ENCODE measurements at regions not wholly inside any gene's neighbourhood (a gene's known extent, or its start where the extent isn't known, plus 50 kb on each side); places are given as distances from the start of the nearest gene placed in this dataset.
"Not testable (repeated sequence)": the region's sequence is repeated elsewhere in the genome, so short reads cannot be mapped to it uniquely, and the experiment has no call there.

DNA sequence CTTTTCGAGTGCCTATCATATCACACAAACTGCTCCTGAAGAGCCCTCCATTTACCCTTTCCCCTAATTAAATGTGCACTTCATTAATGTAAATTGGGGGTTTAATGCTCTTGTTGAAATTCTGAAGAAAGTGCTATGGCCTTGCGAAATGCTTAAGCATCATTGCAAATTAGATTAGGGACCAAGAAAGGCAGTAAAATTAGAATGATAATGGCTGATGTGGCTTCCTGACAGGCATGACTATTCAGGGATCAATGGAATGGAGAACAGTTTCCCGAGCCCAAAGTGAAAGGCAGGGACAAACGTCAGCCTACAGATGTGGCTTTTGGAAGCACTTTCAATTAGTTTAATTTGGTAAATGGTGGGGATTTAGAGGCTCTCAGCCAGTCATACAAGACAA, 120.1 kb downstream of the NKX6-1 start:
- no peak for DNase-seq

DNA sequence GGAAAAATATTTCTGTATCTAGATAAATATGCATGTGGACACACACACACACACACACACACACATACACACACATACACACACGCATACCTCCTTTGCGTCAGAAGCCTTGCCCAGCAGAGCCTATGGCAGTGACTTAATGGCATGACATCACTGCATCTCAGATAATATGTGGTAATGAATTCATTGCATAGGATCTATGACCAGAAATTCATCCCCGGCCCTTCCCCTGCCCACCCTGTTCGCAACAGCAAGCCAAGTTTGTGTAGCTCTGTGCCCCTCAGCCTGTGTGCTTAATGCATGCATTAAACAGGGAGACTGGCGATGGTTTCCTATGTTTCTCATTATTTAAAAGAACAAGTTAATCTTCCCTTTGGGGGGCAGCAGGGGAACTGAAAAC, 120.7 kb downstream of the NKX6-1 start:
- DNase-seq: no peak

DNA sequence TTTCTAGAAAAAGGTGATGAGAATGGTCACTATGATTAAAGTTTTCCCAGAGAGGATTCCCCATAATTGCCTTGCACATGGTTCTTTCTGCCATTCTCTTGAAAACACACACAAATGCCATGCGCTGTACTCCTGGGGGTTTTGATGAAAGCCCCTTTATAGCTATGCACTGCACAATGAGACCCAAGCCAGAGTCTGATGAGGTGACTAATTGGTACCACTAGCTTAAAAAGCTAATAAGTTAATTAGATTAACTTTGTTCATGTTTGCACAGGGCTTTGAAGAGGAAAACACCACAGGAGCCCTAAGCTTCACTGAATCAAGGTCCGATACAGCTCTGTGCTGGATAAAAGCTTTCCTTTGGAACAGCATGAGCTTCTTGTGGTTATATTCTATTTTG, 132.2 kb downstream of the NKX6-1 start:
- no peak for DNase-seq

DNA sequence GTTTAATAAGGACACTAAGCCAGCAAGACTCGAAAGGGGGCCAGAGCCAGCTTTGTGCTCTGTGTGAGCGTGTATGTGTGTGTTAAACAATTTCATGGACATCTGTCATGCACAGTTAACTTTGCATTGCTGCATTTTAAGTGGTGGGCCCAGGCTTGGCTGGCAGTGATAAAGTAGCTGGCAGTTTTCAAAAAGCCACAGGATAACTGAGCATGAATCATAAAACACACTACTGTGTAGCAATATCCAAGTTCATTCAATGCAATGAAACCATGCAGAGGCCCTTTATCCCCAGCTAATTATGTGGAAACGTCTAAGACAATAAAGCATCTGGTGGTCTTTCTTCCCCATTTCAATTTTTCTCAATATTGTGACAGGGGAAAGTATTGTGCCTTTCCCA, 132.9 kb downstream of the NKX6-1 start:
- DNase-seq: no peak

DNA sequence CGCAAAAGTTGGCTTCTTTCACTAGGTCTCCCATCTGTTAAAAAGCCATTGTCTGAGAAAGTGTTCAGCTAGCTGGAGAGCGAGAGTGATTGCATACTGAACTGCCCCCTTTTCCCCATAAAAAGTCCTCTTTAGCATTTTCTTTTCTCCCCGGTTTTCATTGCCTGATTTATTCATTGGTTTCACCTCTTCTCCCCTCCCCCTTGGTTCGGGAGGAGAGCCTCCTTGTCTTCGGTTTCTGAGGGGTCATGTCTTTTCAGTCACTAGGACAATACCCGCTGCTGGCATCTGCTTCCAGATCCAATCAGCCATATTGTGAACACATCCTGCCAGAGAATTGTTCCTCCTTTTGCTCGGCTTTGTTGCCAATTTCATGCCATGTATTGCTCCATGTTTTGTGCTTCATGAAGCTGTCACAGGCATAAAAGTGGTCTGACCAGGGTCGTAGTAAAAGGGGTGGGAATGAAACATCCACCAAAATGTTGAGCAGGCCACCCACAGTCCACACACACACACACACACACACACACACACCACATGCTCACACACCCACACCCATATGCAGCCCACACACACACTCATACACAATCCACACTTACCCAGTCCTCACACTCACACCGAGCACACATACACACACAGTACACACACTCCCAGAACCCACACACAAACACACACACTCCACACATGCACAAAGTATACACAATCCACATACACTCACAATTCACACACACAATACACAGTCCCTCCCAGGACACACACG, 136.0 kb downstream of the NKX6-1 start:
- no peak for DNase-seq

DNA sequence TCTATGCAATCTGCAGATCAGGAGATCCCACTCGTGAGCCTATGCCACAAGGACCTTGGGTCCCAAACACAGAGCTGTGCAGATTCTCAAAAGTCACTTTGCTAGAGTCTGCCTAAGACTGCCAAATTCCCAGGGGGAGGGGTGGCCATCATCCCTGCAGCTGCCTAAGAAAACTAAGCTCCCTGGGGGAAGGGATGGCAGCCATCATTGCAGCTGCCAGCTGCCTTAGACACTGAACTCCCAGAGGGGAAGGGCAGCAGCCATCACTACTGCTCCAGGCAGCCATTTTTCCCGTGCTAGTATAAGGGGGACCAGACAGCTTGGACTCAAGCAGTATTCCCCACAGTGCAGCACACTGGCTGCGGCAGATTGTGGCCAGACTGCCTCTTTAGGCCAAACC, 156.9 kb downstream of the NKX6-1 start:
- DNase-seq: no peak

DNA sequence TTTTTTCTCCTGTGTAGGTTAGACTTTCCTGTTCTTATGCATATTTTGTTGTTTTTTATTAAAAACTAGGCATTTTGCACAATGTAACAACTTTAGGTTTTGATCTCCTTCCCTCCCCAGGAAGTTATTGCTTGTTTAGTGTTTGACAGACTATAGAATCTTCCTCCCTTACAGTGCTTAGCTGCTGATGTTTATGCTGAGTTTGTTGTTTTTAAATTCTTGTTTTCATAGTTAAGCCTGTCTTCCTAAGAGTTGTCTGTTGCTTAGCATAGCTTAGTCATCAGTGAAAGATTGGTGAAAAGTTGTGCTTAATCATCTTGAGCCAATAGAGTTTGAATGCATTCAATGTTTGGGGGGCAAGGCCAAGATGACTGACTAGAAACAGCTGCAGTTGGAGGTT, 157.5 kb downstream of the NKX6-1 start:
- DNase-seq: no peak

DNA sequence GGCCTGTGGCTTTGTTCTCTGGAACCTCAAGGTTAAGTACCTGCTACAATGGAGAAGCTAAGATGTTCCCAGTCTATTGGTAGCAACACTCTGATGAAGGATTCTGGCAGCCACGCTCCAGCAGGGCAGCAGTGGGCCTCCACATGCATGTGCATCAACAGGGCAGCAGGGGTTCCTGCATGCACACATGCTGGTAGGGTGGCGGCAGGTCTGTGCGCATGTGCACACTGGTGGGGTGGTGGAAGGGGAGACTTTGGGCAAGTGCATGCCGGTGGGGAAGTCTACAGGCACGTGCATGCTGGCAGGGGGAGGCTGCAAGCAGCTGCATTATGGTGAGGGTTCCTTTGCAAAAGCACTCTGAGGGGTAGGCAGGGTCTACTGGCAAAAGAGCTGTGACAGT, 160.7 kb downstream of the NKX6-1 start:
- DNase-seq: no peak

DNA sequence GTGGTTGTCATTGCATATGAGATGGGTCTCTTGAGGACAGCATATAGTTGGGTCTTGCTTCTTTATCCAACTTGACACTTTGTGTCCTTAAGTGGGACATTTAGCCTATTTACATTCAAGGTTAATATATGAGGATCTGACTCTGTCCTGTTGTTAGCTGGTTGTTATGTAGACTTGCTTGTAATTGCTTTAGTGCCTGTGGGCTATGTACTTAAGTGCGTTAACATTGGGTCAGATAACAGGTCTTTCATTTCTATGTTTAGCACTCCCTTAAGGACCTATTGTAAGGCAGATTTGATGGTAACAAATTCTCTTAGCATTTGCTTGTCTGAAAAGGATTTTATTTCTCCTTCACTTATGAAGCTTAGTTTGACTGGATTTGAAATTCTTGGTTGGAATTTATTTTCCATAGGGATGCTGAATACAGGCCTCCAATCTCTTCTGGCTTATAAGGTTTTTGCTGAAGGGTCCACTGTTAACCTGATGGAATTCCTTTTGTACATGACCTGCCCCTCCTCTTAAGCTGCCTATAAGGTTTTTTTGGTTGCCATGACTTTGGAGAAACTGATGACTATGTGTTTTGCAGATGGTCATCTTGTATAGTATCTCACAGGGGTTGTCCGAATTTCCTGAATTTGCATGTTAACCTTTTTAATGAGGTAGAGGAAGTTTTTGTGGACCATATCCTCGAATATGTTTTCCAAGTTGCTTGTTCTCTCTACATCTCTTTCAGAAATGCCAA, 162.0 kb downstream of the NKX6-1 start:
- no peak for DNase-seq

DNA sequence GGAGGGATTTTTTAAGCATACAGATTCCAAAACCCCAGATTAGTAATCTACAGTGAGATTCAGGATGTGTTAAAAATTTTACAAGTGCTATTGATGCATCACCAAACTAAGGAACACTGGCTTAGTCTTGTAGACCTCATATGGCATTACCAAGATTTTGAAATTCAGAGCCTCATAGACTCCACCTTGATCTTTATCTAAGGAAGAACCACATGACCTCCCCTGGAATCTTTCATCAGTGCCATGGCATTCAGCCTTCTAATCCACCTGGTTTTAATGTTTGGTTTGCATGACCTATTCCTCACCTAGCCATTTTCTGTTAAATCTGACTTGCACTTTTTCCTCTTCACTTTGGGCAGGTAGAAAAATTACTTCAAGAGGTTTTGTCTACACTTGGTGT, 171.6 kb downstream of the NKX6-1 start:
- no peak for DNase-seq

DNA sequence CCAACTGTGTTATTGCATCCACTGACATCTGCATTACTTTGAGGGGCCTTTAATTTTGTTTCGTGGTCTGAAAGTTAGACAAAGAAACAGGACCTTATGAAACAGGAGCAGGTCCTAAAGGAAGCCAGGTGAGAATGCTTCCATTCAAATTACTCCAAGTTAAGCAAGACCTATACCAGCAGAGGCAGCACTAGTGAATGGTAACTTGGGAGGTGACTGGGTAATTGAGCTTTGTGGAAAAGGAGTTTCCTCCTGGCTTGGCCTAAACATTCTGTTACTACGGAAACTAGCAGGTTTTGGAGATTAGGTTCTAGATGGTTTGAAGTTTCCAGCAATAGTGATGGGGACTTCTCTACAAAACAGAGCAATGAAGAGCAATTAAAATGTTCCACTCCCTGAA, 173.5 kb downstream of the NKX6-1 start:
- no peak for DNase-seq

DNA sequence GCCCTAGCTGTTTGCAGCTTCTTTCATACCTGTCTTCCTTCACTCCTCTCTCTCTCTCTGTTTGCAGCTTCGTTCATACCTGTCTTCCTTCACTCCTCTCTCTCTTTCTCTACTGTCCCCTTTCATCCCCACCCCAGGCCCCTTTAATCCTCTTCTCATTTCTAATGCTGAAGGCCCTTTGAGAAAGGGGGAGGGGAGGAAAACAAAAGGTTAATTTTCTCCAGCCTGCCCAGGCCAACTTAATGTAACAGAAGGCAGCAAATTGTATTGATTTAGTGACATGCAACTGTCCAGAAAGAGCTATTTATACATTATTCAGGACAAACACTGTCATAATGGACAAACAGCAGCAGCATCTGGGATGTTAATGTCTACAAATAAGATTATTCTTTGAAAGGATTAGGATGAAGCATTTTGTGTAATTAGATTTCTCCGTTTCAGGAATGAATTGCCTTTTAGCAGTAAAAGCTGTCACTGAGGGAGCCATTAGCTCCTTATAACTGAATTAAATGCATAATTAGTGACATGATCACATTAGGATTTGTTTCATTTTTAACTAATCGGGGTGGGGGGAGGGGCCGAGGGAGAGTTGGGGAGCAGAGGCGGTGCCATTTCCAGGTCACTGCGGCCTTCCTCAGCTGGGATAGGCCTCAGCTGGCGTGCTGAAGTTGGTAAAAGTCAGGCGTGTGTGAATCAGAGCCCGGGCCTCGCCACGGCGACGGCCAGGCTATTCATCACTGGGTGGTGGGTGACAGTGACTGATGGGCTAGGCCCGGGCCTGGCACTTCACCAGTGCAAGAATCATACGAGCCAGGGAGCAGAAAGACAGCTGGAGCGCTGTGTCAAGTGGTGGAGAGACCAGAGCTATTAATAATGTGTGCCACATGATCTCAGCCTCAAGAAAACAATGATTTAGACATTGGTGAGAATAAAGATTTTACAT, 174.5 kb downstream of the NKX6-1 start:
- DNase-seq: no peak

DNA sequence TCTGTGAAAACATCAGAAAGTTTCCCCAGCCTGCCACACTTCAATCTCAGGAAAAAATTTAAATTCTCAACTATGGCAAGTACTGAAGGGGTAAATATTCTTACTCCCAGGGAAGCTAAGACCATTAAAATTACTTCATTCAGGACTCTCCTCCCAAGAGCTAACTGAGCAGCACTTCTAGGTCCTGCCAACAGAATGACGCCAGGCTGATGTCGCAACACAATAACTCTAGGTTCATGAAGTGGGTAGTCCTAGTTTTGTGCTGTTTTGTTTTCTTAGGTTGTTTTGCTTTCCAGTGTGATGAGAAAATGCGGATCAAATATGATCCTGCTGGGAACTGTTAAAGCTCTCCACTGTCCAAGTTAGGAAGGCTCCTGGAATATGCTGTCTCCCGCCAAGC, 180.0 kb downstream of the NKX6-1 start:
- DNase-seq: no peak

DNA sequence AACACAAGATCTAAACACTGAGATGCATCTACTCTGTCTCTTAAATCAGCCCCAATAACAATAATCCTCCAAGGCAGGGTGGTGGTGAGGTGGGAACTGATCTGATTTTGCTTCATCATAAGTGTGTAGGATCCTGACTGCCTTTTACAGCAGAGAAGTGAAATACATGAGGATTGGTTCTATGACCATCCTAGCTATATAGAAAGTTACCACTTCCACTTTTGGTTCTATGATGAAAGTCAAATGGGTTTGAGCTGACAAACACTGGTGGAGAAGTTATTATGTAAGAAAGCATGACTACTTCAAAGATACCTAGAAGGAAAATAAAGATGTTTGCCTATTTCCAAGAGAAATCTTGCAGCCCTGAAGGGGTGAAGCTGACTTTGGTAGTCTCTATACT, 181.6 kb downstream of the NKX6-1 start:
- DNase-seq: no peak

DNA sequence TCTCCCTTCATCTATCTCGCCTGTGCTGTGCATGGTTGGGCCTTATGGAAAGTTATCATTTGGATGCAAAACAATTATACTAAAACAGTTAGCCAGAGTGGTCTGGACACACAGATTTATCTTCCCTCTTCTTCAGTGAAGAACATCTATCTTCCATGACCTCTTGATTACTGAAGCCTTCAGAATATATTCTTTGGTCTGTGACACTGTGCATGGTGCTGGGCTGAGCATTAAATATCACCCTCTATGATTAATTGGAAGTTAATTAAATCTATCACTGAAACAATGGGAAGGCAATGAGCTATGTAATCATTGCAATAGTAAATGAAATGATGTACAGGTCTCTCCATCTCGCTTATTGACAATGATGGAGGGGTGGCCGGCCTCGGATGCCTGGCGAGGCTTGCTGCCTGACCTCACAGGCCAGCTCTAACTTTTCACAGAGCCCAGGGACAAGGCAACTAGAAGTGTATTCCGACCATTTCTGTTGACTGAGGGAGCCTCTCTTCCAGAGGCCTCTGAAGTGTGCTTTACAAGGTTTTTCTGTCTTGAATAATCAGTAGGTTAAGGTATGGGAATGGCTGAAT, 186.6 kb downstream of the NKX6-1 start:
- DNase-seq: no peak

DNA sequence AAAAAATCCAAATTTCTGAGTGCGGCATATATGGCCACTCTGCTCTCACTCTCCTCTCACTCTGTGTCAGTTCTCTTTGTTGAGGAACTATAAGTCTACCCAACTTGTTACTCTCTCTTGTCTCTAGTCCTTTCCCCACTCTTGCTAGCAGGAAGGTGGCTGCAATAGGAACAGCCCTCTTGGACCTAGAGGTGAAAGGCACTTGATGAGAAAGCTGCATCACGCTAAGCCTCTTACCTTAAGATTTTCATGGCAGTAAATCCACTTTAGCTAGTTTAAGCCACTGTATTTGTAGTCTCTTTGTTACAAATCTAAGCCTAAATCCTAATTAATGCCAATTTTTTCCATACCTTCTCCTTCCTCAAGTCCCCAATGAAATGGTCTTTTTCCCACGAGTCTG, 189.9 kb downstream of the NKX6-1 start:
- no peak for DNase-seq

DNA sequence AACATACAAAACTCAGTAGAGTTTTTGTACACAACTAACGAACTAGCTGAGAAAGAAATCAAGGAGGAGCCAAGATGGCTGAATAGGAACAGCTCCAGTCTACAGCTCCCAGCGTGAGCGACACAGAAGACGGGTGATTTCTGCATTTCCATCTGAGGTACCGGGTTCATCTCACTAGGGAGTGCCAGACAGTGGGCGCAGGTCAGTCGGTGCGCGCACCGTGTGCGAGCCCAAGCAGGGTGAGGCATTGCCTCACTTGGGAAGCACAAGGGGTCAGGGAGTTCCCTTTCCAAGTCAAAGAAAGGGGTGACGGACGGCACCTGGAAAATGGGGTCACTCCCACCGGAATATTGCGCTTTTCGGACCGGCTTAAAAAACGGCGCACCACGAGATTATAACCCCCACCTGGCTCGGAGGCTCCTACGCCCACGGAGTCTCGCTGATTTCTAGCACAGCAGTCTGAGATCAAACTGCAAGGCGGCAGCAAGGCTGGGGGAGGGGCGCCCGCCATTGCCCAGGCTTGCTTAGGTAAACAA, 200.3 kb downstream of the NKX6-1 start:
- DNase-seq: not testable (repeated sequence)

DNA sequence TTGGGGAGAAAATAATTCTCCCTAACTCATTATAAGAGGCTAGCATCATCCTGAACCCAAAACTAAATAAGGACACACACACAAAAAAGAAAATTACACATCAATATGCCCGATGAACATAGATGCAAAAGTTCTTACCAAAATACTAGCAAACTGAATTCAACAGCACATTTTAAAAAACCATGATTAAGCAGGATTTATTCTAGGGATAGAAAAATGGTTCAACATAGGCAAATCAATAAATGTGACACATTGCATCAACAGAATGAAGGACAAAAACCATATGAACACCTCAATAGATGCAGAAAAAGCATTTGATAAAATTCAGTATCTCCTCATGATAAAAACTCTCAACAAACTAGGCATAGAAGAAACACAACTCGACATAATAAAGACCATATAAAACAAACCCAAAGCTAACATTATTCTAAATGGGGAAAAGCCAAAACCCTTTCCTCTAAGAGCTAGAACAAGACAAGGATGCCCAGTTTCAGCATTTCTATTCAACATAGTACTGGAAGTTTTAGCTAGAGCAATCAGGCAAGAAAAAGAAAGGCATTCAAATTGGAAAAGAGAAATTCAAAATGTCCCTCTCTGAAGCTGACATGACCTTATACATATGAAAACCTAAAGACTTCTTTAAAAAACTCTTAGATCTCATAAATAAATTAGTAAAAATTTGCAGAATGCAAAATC, 200.9 kb downstream of the NKX6-1 start:
- no peak for DNase-seq

DNA sequence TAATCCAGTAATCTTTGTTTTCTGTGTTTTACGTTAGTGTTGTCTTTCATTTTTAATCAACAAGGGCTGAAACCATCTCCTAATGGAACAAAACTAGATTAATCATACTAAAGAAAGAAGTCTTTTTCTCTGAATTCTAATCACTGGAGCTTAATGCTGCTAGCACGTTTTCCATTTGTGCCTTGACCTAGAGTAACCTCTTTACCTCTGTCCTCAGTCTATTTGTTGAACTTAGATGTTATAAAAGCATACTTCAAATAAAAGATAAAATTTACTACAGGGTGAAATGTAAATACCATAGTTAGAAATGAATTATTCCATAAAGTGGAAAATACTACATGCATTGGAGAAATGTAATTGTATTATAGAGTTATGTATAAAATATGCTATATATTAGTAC, 207.1 kb downstream of the NKX6-1 start:
- DNase-seq: no peak

DNA sequence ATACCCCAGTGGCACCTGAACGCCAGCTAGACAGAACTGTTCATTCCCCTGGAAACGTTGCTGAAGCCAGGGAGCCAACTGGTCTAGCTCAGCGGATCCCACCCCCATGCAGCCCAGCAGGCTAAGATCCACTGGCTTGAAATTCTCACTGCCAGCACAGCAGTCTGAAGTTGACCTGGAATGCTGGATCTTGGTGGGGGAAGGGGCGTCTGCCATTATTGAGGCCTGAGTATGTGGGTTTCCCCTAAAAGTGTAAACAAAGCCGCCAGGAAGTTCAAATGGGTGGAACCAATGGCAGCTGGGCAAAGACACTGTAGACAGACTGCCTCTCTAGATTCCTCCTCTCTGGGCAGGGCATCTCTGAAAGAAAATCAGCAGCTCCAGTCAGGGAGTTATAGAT, 213.0 kb downstream of the NKX6-1 start:
- no peak for DNase-seq

DNA sequence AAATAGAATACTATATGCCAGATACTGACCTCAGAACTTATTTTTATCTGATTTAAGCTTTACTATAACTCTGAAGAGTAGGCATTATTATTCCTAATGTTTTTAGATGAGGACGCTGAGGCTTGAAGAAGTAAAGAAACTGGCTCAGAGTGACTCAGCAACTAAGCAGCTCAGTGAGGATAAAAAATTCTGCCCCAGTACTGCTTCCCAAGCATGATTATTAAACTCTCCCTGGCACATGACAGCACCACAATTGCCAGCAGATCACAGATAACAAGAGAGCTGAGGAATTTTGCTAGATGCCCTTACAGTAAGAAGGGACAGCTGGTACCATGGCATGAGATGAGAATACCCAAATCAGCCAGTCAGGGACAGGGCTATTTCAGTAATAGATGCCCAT, 219.4 kb downstream of the NKX6-1 start:
- no peak for DNase-seq

DNA sequence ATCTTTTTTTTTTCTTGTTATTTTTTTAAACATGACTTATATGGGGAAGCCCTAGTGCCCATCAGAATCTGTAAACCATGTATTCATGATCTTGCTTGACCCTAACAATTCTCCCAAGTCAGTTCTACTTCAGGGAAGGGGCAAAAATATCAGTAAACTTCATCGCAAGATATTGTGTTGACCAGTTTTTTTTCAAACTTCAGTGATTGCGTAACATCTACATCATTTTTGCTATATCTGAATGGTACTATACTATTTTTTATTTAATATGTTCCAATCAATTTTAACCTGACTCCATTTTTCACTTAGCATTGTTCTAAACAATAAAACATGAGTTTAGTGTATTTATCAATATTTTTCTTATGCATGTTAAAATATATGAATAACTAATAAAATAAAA, 221.2 kb downstream of the NKX6-1 start:
- no peak for DNase-seq
